ENCODE measurements at regions not wholly inside any gene's neighbourhood (a gene's known extent, or its start where the extent isn't known, plus 50 kb on each side); places are given as distances from the start of the nearest gene placed in this dataset.

DNA sequence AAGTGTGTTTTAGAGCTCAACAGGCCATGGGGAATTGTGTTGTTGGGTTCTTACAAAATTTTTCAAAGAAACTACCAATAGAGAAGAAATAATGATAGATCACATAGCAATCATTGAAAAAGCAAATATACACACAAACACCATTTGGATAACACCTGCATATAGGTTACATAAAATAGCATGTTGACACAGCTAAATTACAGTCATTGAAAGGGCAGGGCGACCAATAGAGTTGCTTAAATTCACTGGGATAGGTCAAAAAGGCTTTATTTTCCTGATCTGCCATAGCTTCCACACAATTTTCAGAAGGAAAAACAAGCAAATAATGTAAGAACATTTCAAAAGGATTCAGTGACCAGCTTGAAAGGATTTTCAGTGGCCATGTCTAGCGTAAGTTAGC lies 57.9 kb upstream of the FGGY start:
- no peak for TF ChIP-seq POLR2A (IDR thresholded peaks at IDR 0.05)
- TF ChIP-seq, protein P1, sequence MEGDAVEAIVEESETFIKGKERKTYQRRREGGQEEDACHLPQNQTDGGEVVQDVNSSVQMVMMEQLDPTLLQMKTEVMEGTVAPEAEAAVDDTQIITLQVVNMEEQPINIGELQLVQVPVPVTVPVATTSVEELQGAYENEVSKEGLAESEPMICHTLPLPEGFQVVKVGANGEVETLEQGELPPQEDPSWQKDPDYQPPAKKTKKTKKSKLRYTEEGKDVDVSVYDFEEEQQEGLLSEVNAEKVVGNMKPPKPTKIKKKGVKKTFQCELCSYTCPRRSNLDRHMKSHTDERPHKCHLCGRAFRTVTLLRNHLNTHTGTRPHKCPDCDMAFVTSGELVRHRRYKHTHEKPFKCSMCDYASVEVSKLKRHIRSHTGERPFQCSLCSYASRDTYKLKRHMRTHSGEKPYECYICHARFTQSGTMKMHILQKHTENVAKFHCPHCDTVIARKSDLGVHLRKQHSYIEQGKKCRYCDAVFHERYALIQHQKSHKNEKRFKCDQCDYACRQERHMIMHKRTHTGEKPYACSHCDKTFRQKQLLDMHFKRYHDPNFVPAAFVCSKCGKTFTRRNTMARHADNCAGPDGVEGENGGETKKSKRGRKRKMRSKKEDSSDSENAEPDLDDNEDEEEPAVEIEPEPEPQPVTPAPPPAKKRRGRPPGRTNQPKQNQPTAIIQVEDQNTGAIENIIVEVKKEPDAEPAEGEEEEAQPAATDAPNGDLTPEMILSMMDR (IDR thresholded peaks at IDR 0.05), result no peak
